Gastrocnemius medialis (tissue), 4 donors: ENCODE measurements at regions not wholly inside any gene's neighbourhood (a gene's known extent, or its start where the extent isn't known, plus 50 kb on each side); places are given as distances from the start of the nearest gene placed in this dataset.

Experiments used
- ATAC-seq, 2 donors: fragments of 150-250 bp; one replicate each; pipeline ENCODE4 v1.9.1; 2016
- DNase-seq, 2 donors: peaks; one replicate each; pipeline ENCODE4 v3.0.0-alpha.2; 2019
- H3K27ac ChIP-seq, 4 donors: fragments of 200-600 bp; sonication (generic); 1 replicate in 1 of 4; 2 replicates in 3 of 4; pipeline ENCODE4 v1.5.1; 2016 to 2018; ENCODE audit warnings: mild to moderate bottlenecking in 2 of 4, moderate library complexity in 1 of 4
- H3K27me3 ChIP-seq, 3 donors: fragments of 200-600 bp; sonication (generic) in 2 of 3; 1 replicate in 1 of 3; 2 replicates in 2 of 3; pipeline versions ENCODE4 v1.5.1 to v1.6.0; 2016 to 2019; ENCODE audit warnings: mild to moderate bottlenecking in 1 of 3, moderate library complexity in 1 of 3
- H3K36me3 ChIP-seq, 2 donors: fragments of 200-600 bp; sonication (generic) in 1 of 2; one replicate each; pipeline ENCODE4 v1.5.1; 2017 to 2018
- H3K4me1 ChIP-seq, 2 donors: fragments of 200-600 bp; sonication (generic) in 1 of 2; one replicate each; pipeline ENCODE4 v1.5.1; 2016 to 2017; ENCODE audit warnings: mild to moderate bottlenecking in 2 of 2
- H3K4me3 ChIP-seq, 4 donors: fragments of 200-600 bp; sonication (generic) in 3 of 4; 1 replicate in 1 of 4; 2 replicates in 3 of 4; pipeline ENCODE4 v1.5.1; 2016 to 2019; ENCODE audit warnings: mild to moderate bottlenecking in 2 of 4
- H3K9me3 ChIP-seq, 3 donors: fragments of 200-600 bp; sonication (generic) in 2 of 3; 1 replicate in 1 of 3; 2 replicates in 2 of 3; pipeline ENCODE4 v1.5.1; 2016 to 2019
- POLR2A ChIP-seq, 2 donors: fragments of 450-650 bp; IDR thresholded peaks; one replicate each; pipeline ENCODE4 v1.6.1; 2017; ENCODE audit warnings: antibody characterized with exemption in 2 of 2, mild to moderate bottlenecking in 2 of 2, moderate library complexity in 2 of 2
- in situ Hi-C, 4 donors: fragments of 200-750 bp; cut with MboI; loops; one replicate each; pipeline versions ENCODE4 v1.15.0 to v1.8.0; 2017; ENCODE audit warnings: low sequenced_read_pairs in 4 of 4
- intact Hi-C: fragments of 100-400 bp; cut with DNase I; formaldehyde crosslinking; loops from one replicate; pipeline ENCODE4 v1.15.1; 2023; ENCODE audit warnings: low total_unique reads
- TF ChIP-seq, protein P1 (sequence below), 5 experiments: fragments of 450-650 bp in 3 of 5; fragments of 200-600 bp in 2 of 5; sonication (generic) in 2 of 5; IDR thresholded peaks in 4 of 5; conservative IDR thresholded peaks in 1 of 5; 1 replicate in 4 of 5; 2 replicates in 1 of 5; pipeline ENCODE4 v1.5.1; 2016 to 2019; ENCODE audit warnings: antibody characterized with exemption in 5 of 5, mild to moderate bottlenecking in 3 of 5, moderate library complexity in 3 of 5

DNA sequence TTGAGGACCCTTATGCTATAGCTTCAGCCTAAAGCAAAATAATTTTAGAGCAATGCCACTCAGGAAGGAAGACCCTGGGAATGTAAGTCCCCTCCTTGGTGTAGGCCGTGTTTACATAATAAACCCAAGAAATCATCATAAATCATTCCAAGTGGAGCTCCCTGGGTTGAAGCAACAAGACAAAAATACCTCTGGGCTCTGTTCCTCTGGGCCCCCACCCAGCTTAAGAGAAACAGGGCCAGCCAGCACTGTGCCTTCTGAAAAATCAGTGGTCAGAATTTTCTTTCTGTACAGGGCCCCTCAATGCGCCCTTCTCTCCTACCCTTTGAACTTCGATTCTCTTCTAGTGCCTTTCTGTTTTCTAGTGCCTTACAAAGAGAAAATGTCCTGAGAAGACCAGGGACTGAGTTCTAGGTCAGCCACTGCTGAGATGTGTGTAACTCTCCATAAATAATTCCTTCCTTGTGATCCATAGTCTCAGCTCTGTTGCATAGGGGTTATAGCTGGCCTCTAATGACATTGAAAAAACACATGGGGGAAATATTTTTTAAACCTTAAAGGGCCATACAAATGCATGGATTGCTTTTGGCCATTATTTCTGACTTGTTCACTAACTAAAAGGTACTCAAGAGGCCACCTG lies 101.0 kb downstream of the ADRB2 start:
- in situ Hi-C loops, result no loop called here

DNA sequence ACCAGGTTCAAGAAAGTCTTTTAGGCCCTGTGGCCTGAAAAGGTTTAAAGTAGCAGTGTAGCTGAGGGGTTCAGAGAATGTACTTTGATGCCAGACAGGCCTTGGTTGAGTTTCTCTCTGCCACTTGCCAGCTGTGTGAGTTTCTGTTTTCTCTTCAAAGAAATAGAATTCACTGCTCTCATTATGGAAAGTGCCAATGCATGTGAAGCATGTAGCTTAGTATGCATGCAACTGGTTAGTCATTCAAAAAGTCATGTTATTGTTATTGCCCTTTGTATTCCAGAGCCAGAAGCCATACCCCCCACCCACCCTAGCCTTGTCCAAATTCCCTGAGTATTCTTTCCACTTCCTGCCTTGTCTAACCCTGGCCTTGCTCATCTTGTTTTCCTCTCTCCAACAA lies 101.7 kb downstream of the ADRB2 start:
- Histone ChIP-seq H3K4me1 (peaks cover 20 to 39% of the 10 kb centered on the region in 2 donors), H3K4me3 (no peak overlapping the region), H3K27ac (peak overlapping the region; percentile 43 to 74 (median 51)), H3K27me3 (no peaks in the 10 kb centered on the region), H3K36me3 (no peaks in the 10 kb centered on the region), H3K9me3 (no peaks in the 10 kb centered on the region)
- DNase-seq (no peak), ATAC-seq (no peak)
- TF ChIP-seq, protein P1, sequence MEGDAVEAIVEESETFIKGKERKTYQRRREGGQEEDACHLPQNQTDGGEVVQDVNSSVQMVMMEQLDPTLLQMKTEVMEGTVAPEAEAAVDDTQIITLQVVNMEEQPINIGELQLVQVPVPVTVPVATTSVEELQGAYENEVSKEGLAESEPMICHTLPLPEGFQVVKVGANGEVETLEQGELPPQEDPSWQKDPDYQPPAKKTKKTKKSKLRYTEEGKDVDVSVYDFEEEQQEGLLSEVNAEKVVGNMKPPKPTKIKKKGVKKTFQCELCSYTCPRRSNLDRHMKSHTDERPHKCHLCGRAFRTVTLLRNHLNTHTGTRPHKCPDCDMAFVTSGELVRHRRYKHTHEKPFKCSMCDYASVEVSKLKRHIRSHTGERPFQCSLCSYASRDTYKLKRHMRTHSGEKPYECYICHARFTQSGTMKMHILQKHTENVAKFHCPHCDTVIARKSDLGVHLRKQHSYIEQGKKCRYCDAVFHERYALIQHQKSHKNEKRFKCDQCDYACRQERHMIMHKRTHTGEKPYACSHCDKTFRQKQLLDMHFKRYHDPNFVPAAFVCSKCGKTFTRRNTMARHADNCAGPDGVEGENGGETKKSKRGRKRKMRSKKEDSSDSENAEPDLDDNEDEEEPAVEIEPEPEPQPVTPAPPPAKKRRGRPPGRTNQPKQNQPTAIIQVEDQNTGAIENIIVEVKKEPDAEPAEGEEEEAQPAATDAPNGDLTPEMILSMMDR (IDR thresholded peaks at IDR 0.05 in 4 of 5, conservative IDR thresholded peaks at IDR 0.05 in 1 of 5), result no peak
- no peak for TF ChIP-seq POLR2A (IDR thresholded peaks at IDR 0.05)
- intact Hi-C loops, result no loop called here
- in situ Hi-C loops, result no loop called here

More for the DNA sequence above, 101.0 kb downstream of the ADRB2 start:
- intact Hi-C loops, result no loop called here
- peaks cover 20 to 32% of the 10 kb centered on the region in 2 donors for H3K4me1 ChIP-seq
- no peaks in the 10 kb centered on the region for H3K9me3 ChIP-seq
- no peak for DNase-seq
- peak; percentile 43 to 60 for ATAC-seq
- no peaks in the 10 kb centered on the region for H3K36me3 ChIP-seq
- no peak overlapping the region for H3K4me3 ChIP-seq
- TF ChIP-seq, protein P1 (IDR thresholded peaks at IDR 0.05 in 4 of 5, conservative IDR thresholded peaks at IDR 0.05 in 1 of 5), result no peak
- TF ChIP-seq POLR2A (IDR thresholded peaks at IDR 0.05), result no peak
- no peaks in the 10 kb centered on the region for H3K27me3 ChIP-seq
- peak overlapping the region; percentile 43 to 74 (median 51) for H3K27ac ChIP-seq

DNA sequence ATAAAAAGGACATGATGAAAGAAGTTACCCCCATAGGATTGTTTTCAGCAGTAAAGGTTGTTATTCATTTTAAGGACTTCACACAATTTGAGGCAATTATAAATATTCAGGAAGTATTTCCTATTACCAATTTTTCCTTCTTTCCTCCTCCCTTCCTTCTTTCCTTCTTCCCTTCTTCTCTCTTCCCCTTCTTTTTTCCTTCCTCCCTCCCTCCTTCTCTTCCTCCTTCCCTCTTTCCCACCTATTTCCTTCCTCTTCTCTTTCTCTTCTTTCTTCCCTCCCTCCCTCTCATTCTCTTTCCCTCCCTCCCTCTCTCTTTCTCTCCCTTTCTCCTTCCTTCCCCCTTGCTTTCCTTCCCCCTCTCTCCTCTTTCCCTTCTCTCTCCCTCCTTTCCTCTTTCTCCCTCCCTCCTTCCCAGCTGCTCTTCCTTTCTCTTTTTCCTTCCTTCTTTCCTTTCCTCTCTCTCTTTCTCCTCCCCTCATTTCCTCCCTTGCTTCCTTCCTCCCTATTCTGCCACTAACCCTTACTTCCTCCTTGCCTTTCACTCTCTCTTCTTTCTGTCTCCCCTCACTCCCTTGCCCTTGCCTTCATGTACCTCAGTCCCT lies 105.1 kb downstream of the ADRB2 start:
- H3K27me3 ChIP-seq, result no peaks in the 10 kb centered on the region
- H3K36me3 ChIP-seq, result no peaks in the 10 kb centered on the region
- peaks cover 16 to 53% of the 10 kb centered on the region in 2 donors for H3K4me1 ChIP-seq
- in situ Hi-C loops, result no loop called here
- ATAC-seq, result no peak
- no peak for DNase-seq
- H3K27ac ChIP-seq, result no peak overlapping the region
- H3K4me3 ChIP-seq, result no peak overlapping the region
- TF ChIP-seq, protein P1 (IDR thresholded peaks at IDR 0.05 in 4 of 5, conservative IDR thresholded peaks at IDR 0.05 in 1 of 5), result no peak
- TF ChIP-seq POLR2A (IDR thresholded peaks at IDR 0.05), result no peak
- intact Hi-C loops, result no loop called here
- H3K9me3 ChIP-seq, result no peaks in the 10 kb centered on the region

DNA sequence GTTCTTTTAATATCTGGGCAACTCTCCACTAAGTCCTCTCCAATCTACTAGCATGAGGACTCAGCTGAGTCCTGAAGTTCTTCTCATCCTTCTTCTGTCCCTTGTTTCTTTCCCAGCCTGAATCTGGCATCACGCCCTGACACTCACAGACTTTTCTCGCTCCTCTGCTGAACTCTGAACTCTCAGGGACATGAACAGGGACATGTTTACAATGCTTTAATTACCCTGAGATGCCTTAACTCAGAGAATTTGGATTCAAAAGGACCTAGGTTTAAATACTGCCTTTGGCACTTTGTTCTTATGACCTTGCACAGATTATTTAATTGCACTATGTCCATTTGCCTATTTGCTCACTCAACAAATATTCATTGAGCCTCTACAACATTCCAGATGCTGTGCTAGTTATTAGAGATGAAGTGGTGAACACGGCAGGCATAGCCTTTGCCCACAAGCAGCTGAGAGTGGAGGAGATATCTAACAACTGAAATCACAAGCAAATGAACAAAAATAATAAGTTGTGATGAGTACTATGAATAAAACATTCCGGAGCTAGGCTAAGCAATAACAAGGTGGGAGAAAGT lies 106.0 kb downstream of the ADRB2 start:
- H3K27me3 ChIP-seq, result no peaks in the 10 kb centered on the region
- H3K4me3 ChIP-seq, result no peak overlapping the region
- no peak for ATAC-seq
- no peaks in the 10 kb centered on the region for H3K36me3 ChIP-seq
- DNase-seq, result no peak
- H3K27ac ChIP-seq, result no peak overlapping the region
- in situ Hi-C loops (no loop called here), intact Hi-C loops (no loop called here)
- H3K4me1 ChIP-seq, result peaks cover 16 to 51% of the 10 kb centered on the region in 2 donors
- no peaks in the 10 kb centered on the region for H3K9me3 ChIP-seq
- TF ChIP-seq, protein P1 (IDR thresholded peaks at IDR 0.05 in 4 of 5, conservative IDR thresholded peaks at IDR 0.05 in 1 of 5), result no peak
- no peak for TF ChIP-seq POLR2A (IDR thresholded peaks at IDR 0.05)
